H1 (cell line): ENCODE measurements at regions not wholly inside any gene's neighbourhood (a gene's known extent, or its start where the extent isn't known, plus 50 kb on each side); places are given as distances from the start of the nearest gene placed in this dataset.

Experiments
- CTCF ChIA-PET: fragments of 300-600 bp; sonication (Branson Sonifier 250); formaldehyde crosslinking; loops from one replicate; lab custom pipeline; 2021; ENCODE audit not compliant: partially characterized antibody; lab: Charles Lee
- POLR2A ChIA-PET: fragments of 300-600 bp; sonication (Branson Sonifier 250); formaldehyde crosslinking; loops from one replicate; lab custom pipeline; 2021; ENCODE audit warnings: inconsistent platforms; ENCODE audit not compliant: partially characterized antibody; lab: Charles Lee
- DNase-seq, 2 experiments: peaks; one replicate each; pipeline versions ENCODE4 v3.0.0 to v3.0.0-alpha.2; 2010 to 2022; ENCODE audit warnings: low spot score in 2 of 2, low read depth in 1 of 2, mixed read lengths in 1 of 2
- FAIRE-seq: peaks from 2 replicates; lab custom pipeline; 2011; peaks lifted over from hg19 to GRCh38; lab: Jason Lieb, UNC
- H2AFZ ChIP-seq: 2 replicates; pipeline ENCODE4 v1.8.1; 2012; ENCODE audit warnings: low read length, inconsistent platforms
- H2AK5ac ChIP-seq: 2 replicates; pipeline ENCODE4 v1.6.1; 2013; ENCODE audit warnings: low read depth, low read length
- H2BK120ac ChIP-seq: replicated peaks from 2 replicates; pipeline ENCODE3; 2013; ENCODE audit warnings: low read depth, low read length, inconsistent platforms
- H2BK12ac ChIP-seq: 2 replicates; pipeline ENCODE4 v1.6.1; 2013; ENCODE audit warnings: low read depth, low read length
- H2BK15ac ChIP-seq: 2 replicates; pipeline ENCODE4 v1.6.1; 2013; ENCODE audit warnings: low read length
- H2BK20ac ChIP-seq: 2 replicates; pipeline ENCODE4 v1.6.1; 2013; ENCODE audit warnings: low read length
- H2BK5ac ChIP-seq: 2 replicates; pipeline ENCODE4 v1.6.1; 2013; ENCODE audit warnings: low read depth, low read length
- H3K14ac ChIP-seq: 2 replicates; pipeline ENCODE4 v1.6.1; 2013; ENCODE audit warnings: inconsistent platforms; ENCODE audit not compliant: insufficient read length
- H3K18ac ChIP-seq: 2 replicates; pipeline ENCODE4 v1.6.1; 2013; ENCODE audit warnings: low read length; ENCODE audit errors: extremely low read depth
- H3K23ac ChIP-seq: 2 replicates; pipeline ENCODE4 v1.6.1; 2013; ENCODE audit warnings: inconsistent platforms; ENCODE audit not compliant: insufficient read length
- H3K23me2 ChIP-seq: 2 replicates; pipeline ENCODE4 v1.6.1; 2013; ENCODE audit warnings: low read depth, low read length
- H3K27ac ChIP-seq: 2 replicates; pipeline ENCODE4 v1.6.1; 2011; ENCODE audit warnings: low read depth, low read length, inconsistent platforms
- H3K27me3 ChIP-seq, 4 experiments: replicated peaks in 1 of 4; 1 replicate in 1 of 4; 2 replicates in 3 of 4; pipeline versions ENCODE4 v1.6.1 to v1.8.1; 2011 to 2013; ENCODE audit warnings: low read length in 3 of 4, mild to moderate bottlenecking in 3 of 4, inconsistent platforms in 2 of 4, mixed read lengths in 2 of 4, moderate library complexity in 1 of 4; ENCODE audit not compliant: control insufficient read depth in 3 of 4, insufficient read depth in 3 of 4; ENCODE audit errors: extremely low read depth in 1 of 4
- H3K36me3 ChIP-seq, 4 experiments: 2 replicates each; pipeline versions ENCODE4 v1.6.1 to v1.8.1; 2011 to 2013; ENCODE audit warnings: mild to moderate bottlenecking in 4 of 4, low read length in 3 of 4, moderate library complexity in 2 of 4, control low read depth in 1 of 4, inconsistent platforms in 1 of 4; ENCODE audit not compliant: insufficient read depth in 4 of 4, control insufficient read depth in 2 of 4
- H3K4ac ChIP-seq: replicated peaks from 2 replicates; pipeline ENCODE3; 2013; ENCODE audit warnings: low read length, low read depth, mixed read lengths, inconsistent platforms; ENCODE audit not compliant: insufficient read length
- H3K4me1 ChIP-seq, 4 experiments: replicated peaks in 1 of 4; 1 replicate in 1 of 4; 2 replicates in 3 of 4; pipeline versions ENCODE4 v1.6.1 to v1.8.1; 2011 to 2013; ENCODE audit warnings: low read length in 3 of 4, inconsistent platforms in 2 of 4, mixed read lengths in 1 of 4; ENCODE audit not compliant: insufficient read depth in 4 of 4, control insufficient read depth in 3 of 4
- H3K4me2 ChIP-seq, 2 experiments: 2 replicates each; pipeline versions ENCODE4 v1.6.1 to v1.8.1; 2011 to 2013; ENCODE audit warnings: low read depth in 2 of 2, low read length in 2 of 2, control low read depth in 1 of 2, inconsistent platforms in 1 of 2, mild to moderate bottlenecking in 1 of 2; ENCODE audit not compliant: insufficient read depth in 1 of 2
- H3K4me3 ChIP-seq, 4 experiments: fragments of 200-600, 300-600 bp in 1 of 4; sonication (generic), shearing (Covaris generic), sonication (Bioruptor Twin) in 1 of 4; 2 replicates each; pipeline versions ENCODE4 v1.5.1 to v1.8.1; 2011 to 2016; ENCODE audit warnings: low read length in 4 of 4, low read depth in 3 of 4, control low read depth in 2 of 4, inconsistent platforms in 2 of 4, mild to moderate bottlenecking in 2 of 4, mixed read lengths in 1 of 4, moderate library complexity in 1 of 4; ENCODE audit not compliant: insufficient read depth in 2 of 4; ENCODE audit errors: extremely low read depth in 1 of 4
- H3K56ac ChIP-seq: replicated peaks from 2 replicates; pipeline ENCODE3; 2013; ENCODE audit warnings: low read depth, mild to moderate bottlenecking, mixed read lengths, low read length, inconsistent platforms; ENCODE audit not compliant: insufficient read length
- H3K79me1 ChIP-seq: 2 replicates; pipeline ENCODE4 v1.6.1; 2013; ENCODE audit warnings: low read depth, low read length, control low read depth
- H3K79me2 ChIP-seq, 2 experiments: 2 replicates each; pipeline versions ENCODE4 v1.6.1 to v1.8.1; 2012 to 2013; ENCODE audit warnings: low read length in 2 of 2, mild to moderate bottlenecking in 2 of 2, inconsistent platforms in 1 of 2; ENCODE audit not compliant: insufficient read depth in 2 of 2, control insufficient read depth in 1 of 2
- H3K9ac ChIP-seq, 4 experiments: replicated peaks in 1 of 4; 1 replicate in 1 of 4; 2 replicates in 3 of 4; pipeline versions ENCODE4 v1.6.1 to v1.8.1; 2011 to 2013; ENCODE audit warnings: low read depth in 3 of 4, low read length in 3 of 4, control low read depth in 2 of 4, mild to moderate bottlenecking in 2 of 4, moderate library complexity in 2 of 4, inconsistent platforms in 1 of 4; ENCODE audit errors: extremely low read depth in 1 of 4
- H3K9me3 ChIP-seq, 2 experiments: 2 replicates each; pipeline versions ENCODE4 v1.6.1 to v1.8.1; 2012 to 2013; ENCODE audit warnings: mild to moderate bottlenecking in 2 of 2, moderate library complexity in 2 of 2, control low read depth in 1 of 2, inconsistent platforms in 1 of 2, low read depth in 1 of 2, low read length in 1 of 2, mixed read lengths in 1 of 2; ENCODE audit not compliant: insufficient read depth in 2 of 2
- H4K20me1 ChIP-seq, 2 experiments: replicated peaks in 1 of 2; 2 replicates each; pipeline versions ENCODE3 to v1.8.1; 2011 to 2013; ENCODE audit warnings: inconsistent platforms in 2 of 2, low read length in 2 of 2, mild to moderate bottlenecking in 1 of 2; ENCODE audit not compliant: insufficient read depth in 2 of 2, control insufficient read depth in 1 of 2
- H4K5ac ChIP-seq: 2 replicates; pipeline ENCODE4 v1.6.1; 2013; ENCODE audit warnings: low read length, low read depth, mixed read lengths, inconsistent platforms; ENCODE audit not compliant: insufficient read length
- H4K8ac ChIP-seq: 2 replicates; pipeline ENCODE4 v1.8.0; 2013; ENCODE audit warnings: mild to moderate bottlenecking, moderate library complexity, low read length, inconsistent platforms; ENCODE audit not compliant: insufficient read depth; ENCODE audit errors: extremely low read depth
- H4K91ac ChIP-seq: replicated peaks from 2 replicates; pipeline ENCODE3; 2013; ENCODE audit warnings: low read length, mixed read lengths, inconsistent platforms; ENCODE audit not compliant: insufficient read length
- ASH2L ChIP-seq: fragments of 200-600, 300-600 bp; sonication (generic); IDR thresholded peaks from one replicate; pipeline ENCODE4 v1.7.1; 2017; ENCODE audit warnings: low read length
- CBX5 ChIP-seq: fragments of 300-800, 300-1000 bp; sonication (generic); IDR thresholded peaks from 2 replicates; pipeline ENCODE4 v1.7.1; 2016; ENCODE audit warnings: antibody characterized with exemption, low read length, low read depth
- CHD2 ChIP-seq: IDR thresholded peaks from 2 replicates; pipeline ENCODE4 v1.6.1; 2012; ENCODE audit warnings: low read length, improper control_type of control experiment
- CREB1 ChIP-seq: IDR thresholded peaks from 2 replicates; pipeline ENCODE4 v1.6.1; 2012; ENCODE audit warnings: inconsistent platforms
- CTBP2 ChIP-seq: IDR thresholded peaks from 2 replicates; pipeline ENCODE4 v1.7.0; 2011; ENCODE audit warnings: borderline replicate concordance, mild to moderate bottlenecking, moderate library complexity, mixed read lengths, low read length; ENCODE audit not compliant: insufficient read depth, insufficient read length
- EP300 ChIP-seq, 2 experiments: IDR thresholded peaks; 1 replicate in 1 of 2; 2 replicates in 1 of 2; pipeline ENCODE4 v1.6.1; 2011 to 2012; ENCODE audit warnings: low read depth in 2 of 2, low read length in 2 of 2, mild to moderate bottlenecking in 2 of 2, borderline replicate concordance in 1 of 2, inconsistent platforms in 1 of 2, moderate library complexity in 1 of 2
- KDM1A ChIP-seq: fragments of 200-600, 300-600 bp; sonication (generic); IDR thresholded peaks from 2 replicates; pipeline ENCODE4 v1.7.1; 2016; ENCODE audit warnings: mild to moderate bottlenecking, low read length, borderline replicate concordance
- POLR2AphosphoS5 ChIP-seq: IDR thresholded peaks from 2 replicates; pipeline ENCODE4 v1.6.1; 2011; ENCODE audit warnings: low read depth, low read length
- RFX5 ChIP-seq: IDR thresholded peaks from 2 replicates; pipeline ENCODE4 v1.6.1; 2011; ENCODE audit warnings: low read depth, low read length, improper control_type of control experiment, borderline replicate concordance
- SIX5 ChIP-seq: IDR thresholded peaks from 2 replicates; pipeline ENCODE4 v1.6.1; 2011; ENCODE audit warnings: mild to moderate bottlenecking, low read depth, low read length
- TCF12 ChIP-seq: IDR thresholded peaks from 2 replicates; pipeline ENCODE4 v1.6.1; 2011; ENCODE audit warnings: low read depth, mild to moderate bottlenecking, low read length
- USF2 ChIP-seq: IDR thresholded peaks from 2 replicates; pipeline ENCODE4 v1.6.1; 2011; ENCODE audit warnings: low read length, improper control_type of control experiment
- WGBS, 2 experiments: shearing (Covaris generic) in 1 of 2; methylation state at CpG; one replicate each; pipeline versions ENCODE4 v1.1.6 to v1.1.7; 2013 to 2015; ENCODE audit warnings: low lambda C conversion rate in 2 of 2, mixed read lengths in 2 of 2, inconsistent platforms in 1 of 2, low coverage in 1 of 2, missing lambda C conversion rate in 1 of 2; ENCODE audit not compliant: insufficient replicate concordance in 2 of 2, insufficient coverage in 1 of 2, insufficient read length in 1 of 2; ENCODE audit errors: extremely low coverage in 1 of 2, missing lambda C conversion rate in 1 of 2; 5-methylcytosine and 5-hydroxymethylcytosine counted together
- TF ChIP-seq, protein P1 (sequence below): IDR thresholded peaks from 2 replicates; pipeline ENCODE4 v1.6.1; 2012; ENCODE audit warnings: inconsistent platforms

GRCh38 chr4:126451237-126451873 lies 1136.6 kb downstream of the FAT4 start:
- Histone ChIP-seq H4K8ac (no peak overlapping the region), H2BK120ac (no peak overlapping the region), H2BK20ac (no peak overlapping the region), H3K27me3 (no peaks in the 10 kb centered on the region), H3K4me2 (no peak overlapping the region), H4K20me1 (no peaks in the 10 kb centered on the region), H3K14ac (no peak overlapping the region), H3K27ac (no peak overlapping the region), H3K23me2 (no peaks in the 10 kb centered on the region), H2AK5ac (no peak overlapping the region), H4K91ac (no peak overlapping the region), H2BK12ac (no peak overlapping the region), H2BK15ac (no peak overlapping the region), H3K4me3 (no peak overlapping the region), H3K79me2 (no peaks in the 10 kb centered on the region), H2BK5ac (no peak overlapping the region), H3K9me3 (no peaks in the 10 kb centered on the region), H3K23ac (no peak overlapping the region), H3K4ac (no peak overlapping the region), H3K4me1 (peaks cover 0 to 2% (median 0%) of the 10 kb centered on the region in 4 experiments; a peak in 1 of 7 replicates), H3K56ac (no peak overlapping the region), H3K79me1 (no peaks in the 10 kb centered on the region), H2AFZ (no peak overlapping the region), H3K18ac (no peak overlapping the region), H4K5ac (no peak overlapping the region), H3K9ac (no peak overlapping the region), H3K36me3 (no peaks in the 10 kb centered on the region)
- ChIA-PET CTCF (no interaction called here), POLR2A (no interaction called here)
- DNase-seq: no peak
- WGBS, 2 experiments: 87% methylated on average over 2 of the region's 2 CpGs; no CpG with 5 or more reads in 1 of the 2 experiments
- no peak for FAIRE-seq
- TF ChIP-seq SIX5: no peak
- no peak for TF ChIP-seq TCF12
- TF ChIP-seq, protein P1, sequence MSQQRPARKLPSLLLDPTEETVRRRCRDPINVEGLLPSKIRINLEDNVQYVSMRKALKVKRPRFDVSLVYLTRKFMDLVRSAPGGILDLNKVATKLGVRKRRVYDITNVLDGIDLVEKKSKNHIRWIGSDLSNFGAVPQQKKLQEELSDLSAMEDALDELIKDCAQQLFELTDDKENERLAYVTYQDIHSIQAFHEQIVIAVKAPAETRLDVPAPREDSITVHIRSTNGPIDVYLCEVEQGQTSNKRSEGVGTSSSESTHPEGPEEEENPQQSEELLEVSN: no peak
- TF ChIP-seq CTBP2: no peak
- no peak for TF ChIP-seq RFX5
- no peak for TF ChIP-seq EP300 (IDR thresholded peaks at IDR 0.05; ENCODE audit: borderline replicate concordance in 1 of 2, low read depth in 2 of 2, low read length in 2 of 2)
- TF ChIP-seq POLR2AphosphoS5: no peak
- no peak for TF ChIP-seq CBX5
- TF ChIP-seq USF2: no peak
- TF ChIP-seq CHD2: no peak
- TF ChIP-seq CREB1: no peak
- TF ChIP-seq KDM1A: no peak
- TF ChIP-seq ASH2L: no peak
